ENCODE measurements at regions not wholly inside any gene's neighbourhood (a gene's known extent, or its start where the extent isn't known, plus 50 kb on each side); places are given as distances from the start of the nearest gene placed in this dataset.

DNA sequence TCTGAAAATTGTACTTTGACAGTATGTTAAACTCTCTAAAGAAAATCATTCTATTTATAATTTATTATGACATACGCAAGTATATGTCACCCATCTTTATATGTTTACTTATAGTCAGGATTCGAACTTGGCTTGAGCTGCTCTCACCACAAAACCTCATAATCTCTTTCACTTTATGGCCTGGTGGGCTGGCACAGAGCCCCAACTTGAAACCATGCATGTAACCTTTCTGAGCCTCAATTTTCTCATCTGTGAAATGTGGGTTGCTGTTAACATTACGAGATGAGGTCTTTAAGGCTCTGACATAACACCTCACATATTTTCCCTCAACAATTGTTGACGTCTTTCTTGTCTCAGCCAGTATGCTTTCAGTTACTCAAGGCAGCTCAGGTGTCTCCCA is 69.4 kb upstream of the PFN2 start:
- peaks cover 18 to 36% of the 10 kb centered on the region in 2 donors for H3K27me3 Mint-ChIP-seq
- peaks cover 6% of the 10 kb centered on the region for H3K36me3 Mint-ChIP-seq
- ATAC-seq (no peak), DNase-seq (ENCODE audit: low spot score) (no peak)
- no peaks in the 10 kb centered on the region for H3K4me1 Mint-ChIP-seq (ENCODE audit: low read depth in 2 of 2)
- no peak overlapping the region for H3K27ac Mint-ChIP-seq
- H3K9me3 Mint-ChIP-seq: peaks cover 8% of the 10 kb centered on the region
- no peak overlapping the region for H3K4me3 Mint-ChIP-seq

DNA sequence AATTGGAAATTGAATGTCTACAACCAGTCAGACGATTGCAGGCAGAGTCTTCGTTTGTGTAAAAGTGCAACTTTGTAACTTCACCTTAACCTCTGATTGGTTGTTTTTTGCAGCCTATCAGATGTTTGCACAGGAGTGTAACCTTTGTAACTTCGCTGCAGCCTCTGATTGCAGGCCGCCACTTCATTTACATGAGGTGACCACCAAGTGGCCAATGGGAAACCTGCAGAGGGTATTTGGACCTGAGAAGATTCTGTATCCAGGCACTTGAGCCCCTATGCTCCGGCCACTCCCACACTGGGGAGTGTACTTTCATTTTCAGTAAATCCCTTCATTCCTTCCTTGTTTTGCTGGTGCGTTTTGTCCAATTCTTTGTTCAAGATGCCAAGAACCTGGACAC is 68.1 kb upstream of the PFN2 start:
- no peak overlapping the region for H3K4me3 Mint-ChIP-seq
- no peaks in the 10 kb centered on the region for H3K4me1 Mint-ChIP-seq (ENCODE audit: low read depth in 2 of 2)
- H3K27me3 Mint-ChIP-seq: peaks cover 25 to 38% of the 10 kb centered on the region in 2 donors
- no peak for ATAC-seq
- H3K36me3 Mint-ChIP-seq: peaks cover 6% of the 10 kb centered on the region
- H3K27ac Mint-ChIP-seq: no peak overlapping the region
- DNase-seq (ENCODE audit: low spot score): no peak
- peaks cover 8% of the 10 kb centered on the region for H3K9me3 Mint-ChIP-seq

DNA sequence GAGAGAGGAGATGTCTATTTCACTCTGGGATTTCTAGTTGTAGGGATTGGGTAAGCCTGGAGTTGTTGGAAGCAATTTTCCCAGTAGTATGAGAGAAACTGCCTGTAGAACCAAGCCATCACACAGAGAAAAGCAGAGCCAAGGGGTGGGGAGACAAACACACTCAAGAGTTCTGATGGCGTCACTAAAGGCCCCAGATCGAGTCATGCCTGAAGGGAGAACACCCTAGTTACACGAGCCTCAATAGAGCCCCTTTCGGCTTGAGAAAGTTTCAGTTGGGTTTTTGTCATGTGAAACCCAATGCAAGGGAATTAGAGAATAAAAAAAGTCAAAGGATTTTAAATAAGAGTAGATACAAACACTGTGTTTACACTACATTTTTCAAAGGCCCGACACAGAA is 66.1 kb upstream of the PFN2 start:
- H3K27ac Mint-ChIP-seq: no peak overlapping the region
- no peak overlapping the region for H3K4me3 Mint-ChIP-seq
- H3K9me3 Mint-ChIP-seq: peaks cover 8% of the 10 kb centered on the region
- H3K4me1 Mint-ChIP-seq (ENCODE audit: low read depth in 2 of 2): no peaks in the 10 kb centered on the region
- DNase-seq (ENCODE audit: low spot score) (no peak), ATAC-seq (no peak)
- peaks cover 6% of the 10 kb centered on the region for H3K36me3 Mint-ChIP-seq
- peaks cover 27 to 37% of the 10 kb centered on the region in 2 donors for H3K27me3 Mint-ChIP-seq

DNA sequence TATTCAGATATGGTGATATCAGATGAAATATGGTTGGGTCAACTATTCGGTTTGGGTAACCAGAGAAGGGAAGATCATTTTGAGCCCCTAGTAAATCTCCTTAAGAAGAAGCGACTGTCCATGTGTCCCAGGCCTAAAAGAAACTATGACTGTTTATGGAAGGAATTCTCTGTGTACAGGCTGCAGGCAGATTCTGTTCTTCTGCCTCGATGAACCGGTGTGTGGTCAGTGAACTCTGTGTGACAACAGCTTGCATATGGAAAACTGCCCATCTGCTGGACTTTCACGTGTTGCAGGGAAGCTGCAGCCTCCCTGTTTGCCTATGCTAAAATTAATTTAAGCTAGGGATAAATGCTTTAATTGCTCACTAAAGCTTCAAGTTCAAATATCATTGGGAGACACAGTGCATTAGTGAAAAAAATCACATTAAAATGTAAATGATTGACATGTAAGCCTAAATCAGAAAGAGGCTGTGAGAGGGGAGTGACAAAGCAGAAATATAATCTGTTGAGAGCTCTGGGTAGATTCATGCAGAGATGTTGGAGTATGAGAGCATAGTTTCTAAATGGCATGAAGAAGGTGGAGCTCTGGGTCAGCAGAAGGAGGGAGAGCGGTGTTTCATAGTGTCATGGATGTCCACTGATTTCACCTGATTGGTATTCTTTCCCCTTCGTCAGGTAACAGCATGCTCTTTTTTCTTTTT is 65.4 kb upstream of the PFN2 start:
- Mint-ChIP-seq H3K4me3 (no peak overlapping the region), H3K27ac (no peak overlapping the region), H3K36me3 (no peaks in the 10 kb centered on the region), H3K4me1 (ENCODE audit: low read depth in 2 of 2) (no peaks in the 10 kb centered on the region), H3K9me3 (peaks cover 3% of the 10 kb centered on the region), H3K27me3 (peaks cover 23 to 34% of the 10 kb centered on the region in 2 donors)
- ATAC-seq: no peak
- no peak for DNase-seq (ENCODE audit: low spot score)

DNA sequence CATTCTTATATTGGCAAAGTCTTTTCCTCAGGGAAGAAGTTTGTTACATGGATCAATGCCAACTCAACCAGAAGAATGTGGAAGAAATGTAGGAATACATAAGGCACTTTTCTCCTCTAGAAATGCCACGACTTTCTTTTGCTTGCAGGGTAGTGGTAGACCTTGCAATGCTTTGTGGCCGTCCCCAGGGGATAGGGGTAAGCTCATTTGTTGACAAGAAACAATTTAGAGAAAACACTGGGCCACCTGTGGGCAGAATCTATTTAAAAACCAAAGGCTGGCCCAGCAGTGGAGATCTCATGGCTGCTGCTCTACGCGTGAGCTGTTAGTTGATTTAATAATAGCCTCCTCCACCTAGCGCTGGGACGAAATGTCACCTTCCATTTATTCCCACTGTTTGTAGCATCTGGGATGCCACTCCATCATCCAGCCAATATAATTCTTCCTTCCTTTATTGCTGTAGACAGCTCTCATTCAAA is 64.6 kb upstream of the PFN2 start:
- peaks cover 3% of the 10 kb centered on the region for H3K9me3 Mint-ChIP-seq
- H3K27ac Mint-ChIP-seq: no peak overlapping the region
- no peaks in the 10 kb centered on the region for H3K4me1 Mint-ChIP-seq (ENCODE audit: low read depth in 2 of 2)
- ATAC-seq (no peak), DNase-seq (ENCODE audit: low spot score) (no peak)
- no peak overlapping the region for H3K4me3 Mint-ChIP-seq
- H3K27me3 Mint-ChIP-seq: peaks cover 17 to 31% of the 10 kb centered on the region in 2 donors
- no peaks in the 10 kb centered on the region for H3K36me3 Mint-ChIP-seq

DNA sequence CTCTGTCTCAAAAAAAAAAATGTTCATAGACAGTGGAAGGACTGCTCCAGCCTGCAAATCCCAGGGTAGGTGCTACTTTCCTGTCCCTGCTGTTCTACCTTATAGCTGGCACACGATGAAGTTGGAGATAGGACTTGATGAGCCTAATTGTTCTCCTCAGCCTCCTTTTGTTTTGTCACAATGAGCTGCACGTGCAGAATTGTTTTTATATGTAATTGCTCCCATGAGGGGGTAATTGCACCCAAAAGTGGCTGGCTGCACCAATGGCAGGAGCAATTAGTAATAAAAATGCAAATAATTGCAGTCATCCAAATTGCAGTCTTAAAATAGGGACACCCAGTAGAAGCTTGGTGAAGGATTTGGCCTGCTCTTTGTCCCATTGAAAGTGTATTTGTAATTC is 63.0 kb upstream of the PFN2 start:
- Mint-ChIP-seq H3K27ac (no peak overlapping the region), H3K36me3 (no peaks in the 10 kb centered on the region), H3K4me1 (ENCODE audit: low read depth in 2 of 2) (no peaks in the 10 kb centered on the region), H3K4me3 (no peak overlapping the region), H3K27me3 (peaks cover 24 to 43% of the 10 kb centered on the region in 2 donors), H3K9me3 (no peaks in the 10 kb centered on the region)
- no peak for ATAC-seq
- no peak for DNase-seq (ENCODE audit: low spot score)

DNA sequence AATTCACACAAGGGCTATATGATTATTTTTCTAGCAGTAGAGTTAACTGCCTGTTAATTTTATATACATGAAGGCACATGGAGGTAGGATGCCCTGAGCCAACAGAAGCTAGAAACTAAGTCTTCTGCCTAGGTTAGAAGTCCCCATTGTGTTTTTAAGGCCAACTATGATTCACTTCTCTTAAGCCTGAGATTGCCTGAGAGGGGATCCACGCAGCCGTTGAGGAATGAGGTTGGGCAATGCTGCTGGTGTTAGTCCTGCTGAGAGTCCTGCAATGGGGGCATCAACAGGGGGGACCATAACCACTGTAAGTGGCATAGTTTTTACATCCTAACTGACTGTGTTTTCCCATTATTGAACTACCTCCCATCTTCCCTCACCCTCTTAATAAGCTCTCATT is 60.1 kb upstream of the PFN2 start:
- Mint-ChIP-seq H3K27me3 (peaks cover 33 to 51% of the 10 kb centered on the region in 2 donors), H3K36me3 (no peaks in the 10 kb centered on the region), H3K4me3 (no peak overlapping the region), H3K9me3 (peaks cover under 1% of the 10 kb centered on the region), H3K27ac (no peak overlapping the region), H3K4me1 (ENCODE audit: low read depth in 2 of 2) (no peaks in the 10 kb centered on the region)
- DNase-seq (ENCODE audit: low spot score) (no peak), ATAC-seq (no peak)

DNA sequence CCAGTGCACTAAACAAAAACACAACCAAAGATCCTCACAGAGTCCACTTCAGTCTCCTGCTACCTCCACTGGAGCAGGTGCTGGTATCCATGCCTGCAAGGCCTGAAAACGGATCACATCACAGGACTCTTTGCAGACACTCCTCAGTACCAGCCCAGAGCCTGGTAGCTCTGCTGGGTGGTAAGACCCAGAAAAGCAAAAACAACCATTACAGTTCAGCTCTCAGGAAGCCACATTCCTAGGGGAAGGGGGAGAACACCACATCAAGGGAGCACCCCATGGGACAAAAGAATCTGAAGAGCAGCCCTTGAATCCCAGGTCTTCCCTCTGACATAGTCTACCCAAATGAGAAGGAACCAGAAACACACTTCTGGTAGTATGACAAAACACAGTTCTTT is 52.5 kb upstream of the PFN2 start:
- ATAC-seq: no peak
- Mint-ChIP-seq H3K9me3 (peaks cover 16% of the 10 kb centered on the region), H3K4me3 (no peak overlapping the region), H3K4me1 (ENCODE audit: low read depth in 2 of 2) (no peaks in the 10 kb centered on the region), H3K27me3 (peaks cover 21 to 53% of the 10 kb centered on the region in 2 donors), H3K27ac (no peak overlapping the region), H3K36me3 (peaks cover 10% of the 10 kb centered on the region)
- no peak for DNase-seq (ENCODE audit: low spot score)

DNA sequence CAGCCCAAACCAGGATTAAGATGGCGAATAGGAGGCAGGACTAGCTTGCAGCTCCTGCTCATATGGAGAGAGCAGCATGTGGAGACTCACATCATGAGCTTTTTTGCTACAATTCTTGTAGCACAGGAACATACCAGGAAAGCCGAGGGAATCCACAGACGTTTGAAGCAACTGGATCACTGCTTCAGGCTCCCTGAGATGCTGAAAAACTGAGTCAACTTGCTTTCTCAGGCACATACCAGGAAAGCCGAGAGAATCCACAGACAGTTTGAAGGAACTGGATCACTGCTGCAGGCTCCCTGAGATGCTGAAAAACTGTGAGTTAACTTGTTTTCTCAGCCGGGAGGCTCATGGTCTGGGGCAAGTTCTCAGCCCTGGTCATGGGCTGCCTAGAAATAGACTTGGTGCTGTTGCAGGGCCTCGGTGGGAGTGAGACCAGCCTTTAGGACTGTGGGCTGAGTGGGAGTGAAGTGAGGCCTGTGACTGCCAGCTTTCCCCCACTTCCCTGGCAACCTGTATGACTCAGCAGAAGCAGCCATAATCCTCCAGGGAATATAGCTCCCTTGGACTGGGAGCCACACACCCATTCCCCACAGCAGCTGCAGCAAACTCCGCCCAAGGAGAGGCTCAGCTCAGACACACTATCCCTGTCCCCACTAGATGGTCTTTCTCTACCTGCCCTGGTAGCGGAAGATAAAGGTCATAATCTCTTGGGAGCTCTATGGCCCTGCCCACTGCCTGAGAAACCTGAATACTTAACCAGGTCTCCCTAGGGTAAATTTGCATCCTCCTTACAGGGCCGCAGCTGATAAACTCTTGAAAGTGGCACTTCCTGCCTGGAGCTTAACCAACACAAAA is 51.9 kb upstream of the PFN2 start:
- H3K27me3 Mint-ChIP-seq: peaks cover 20 to 53% of the 10 kb centered on the region in 2 donors

DNA sequence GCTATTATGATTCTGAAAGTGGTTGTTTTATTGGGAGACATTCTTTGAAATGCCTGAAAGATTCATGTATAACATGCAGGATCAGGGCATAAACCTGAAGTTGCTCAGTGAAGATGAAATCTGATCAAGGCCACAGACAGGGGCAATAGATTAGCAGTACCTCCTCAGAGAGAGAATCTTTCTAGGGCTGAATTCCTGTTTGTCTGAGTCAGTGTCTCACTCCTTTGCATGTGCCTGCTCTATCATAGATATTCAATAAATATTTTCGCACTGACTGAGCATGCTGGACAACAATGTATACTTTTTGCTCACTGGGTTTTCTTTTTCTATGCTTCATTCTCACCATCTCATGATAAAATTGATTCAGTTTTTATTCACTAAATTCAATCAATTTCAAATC is 49.8 kb upstream of the PFN2 start:
- no peak for ATAC-seq
- H3K27ac Mint-ChIP-seq: no peak overlapping the region
- no peaks in the 10 kb centered on the region for H3K4me1 Mint-ChIP-seq (ENCODE audit: low read depth in 2 of 2)
- peaks cover 12 to 49% of the 10 kb centered on the region in 2 donors for H3K27me3 Mint-ChIP-seq
- no peak for DNase-seq (ENCODE audit: low spot score)
- H3K36me3 Mint-ChIP-seq: peaks cover 10% of the 10 kb centered on the region
- H3K9me3 Mint-ChIP-seq: peaks cover 13% of the 10 kb centered on the region
- no peak overlapping the region for H3K4me3 Mint-ChIP-seq

More for the DNA sequence above, 51.9 kb upstream of the PFN2 start:
- peaks cover 16% of the 10 kb centered on the region for H3K9me3 Mint-ChIP-seq
- no peak for DNase-seq (ENCODE audit: low spot score)
- H3K4me1 Mint-ChIP-seq (ENCODE audit: low read depth in 2 of 2): no peaks in the 10 kb centered on the region
- no peak overlapping the region for H3K4me3 Mint-ChIP-seq
- peaks cover 10% of the 10 kb centered on the region for H3K36me3 Mint-ChIP-seq
- H3K27ac Mint-ChIP-seq: no peak overlapping the region
- no peak for ATAC-seq
